ENCODE measurements at regions not wholly inside any gene's neighbourhood (a gene's known extent, or its start where the extent isn't known, plus 50 kb on each side); places are given as distances from the start of the nearest gene placed in this dataset.

GRCh38 chr6:92635553-92636153, 783.7 kb downstream of the EPHA7 start:
- TF ChIP-seq REST (IDR thresholded peaks at IDR 0.05) (no peak), RXRA (IDR thresholded peaks at IDR 0.05) (no peak), TAF1 (conservative IDR thresholded peaks at IDR 0.05) (no peak), CTCF (IDR thresholded peaks at IDR 0.05; ENCODE audit: low read depth, low read length, missing input control) (no peak)

Data from liver (tissue), 3 donors.